H1 (cell line): ENCODE measurements at regions not wholly inside any gene's neighbourhood (a gene's known extent, or its start where the extent isn't known, plus 50 kb on each side); places are given as distances from the start of the nearest gene placed in this dataset.

Source experiments
- CTCF ChIA-PET: fragments of 300-600 bp; sonication (Branson Sonifier 250); formaldehyde crosslinking; loops from one replicate; lab custom pipeline; 2021; ENCODE audit not compliant: partially characterized antibody; lab: Charles Lee
- POLR2A ChIA-PET: fragments of 300-600 bp; sonication (Branson Sonifier 250); formaldehyde crosslinking; loops from one replicate; lab custom pipeline; 2021; ENCODE audit warnings: inconsistent platforms; ENCODE audit not compliant: partially characterized antibody; lab: Charles Lee
- DNase-seq, 2 experiments: peaks; one replicate each; pipeline versions ENCODE4 v3.0.0 to v3.0.0-alpha.2; 2010 to 2022; ENCODE audit warnings: low spot score in 2 of 2, low read depth in 1 of 2, mixed read lengths in 1 of 2
- FAIRE-seq: peaks from 2 replicates; lab custom pipeline; 2011; peaks lifted over from hg19 to GRCh38; lab: Jason Lieb, UNC
- H2AFZ ChIP-seq: 2 replicates; pipeline ENCODE4 v1.8.1; 2012; ENCODE audit warnings: low read length, inconsistent platforms
- H2AK5ac ChIP-seq: 2 replicates; pipeline ENCODE4 v1.6.1; 2013; ENCODE audit warnings: low read depth, low read length
- H2BK120ac ChIP-seq: replicated peaks from 2 replicates; pipeline ENCODE3; 2013; ENCODE audit warnings: low read depth, low read length, inconsistent platforms
- H2BK12ac ChIP-seq: 2 replicates; pipeline ENCODE4 v1.6.1; 2013; ENCODE audit warnings: low read depth, low read length
- H2BK15ac ChIP-seq: 2 replicates; pipeline ENCODE4 v1.6.1; 2013; ENCODE audit warnings: low read length
- H2BK20ac ChIP-seq: 2 replicates; pipeline ENCODE4 v1.6.1; 2013; ENCODE audit warnings: low read length
- H2BK5ac ChIP-seq: 2 replicates; pipeline ENCODE4 v1.6.1; 2013; ENCODE audit warnings: low read depth, low read length
- H3K14ac ChIP-seq: 2 replicates; pipeline ENCODE4 v1.6.1; 2013; ENCODE audit warnings: inconsistent platforms; ENCODE audit not compliant: insufficient read length
- H3K18ac ChIP-seq: 2 replicates; pipeline ENCODE4 v1.6.1; 2013; ENCODE audit warnings: low read length; ENCODE audit errors: extremely low read depth
- H3K23ac ChIP-seq: 2 replicates; pipeline ENCODE4 v1.6.1; 2013; ENCODE audit warnings: inconsistent platforms; ENCODE audit not compliant: insufficient read length
- H3K23me2 ChIP-seq: 2 replicates; pipeline ENCODE4 v1.6.1; 2013; ENCODE audit warnings: low read depth, low read length
- H3K27ac ChIP-seq: 2 replicates; pipeline ENCODE4 v1.6.1; 2011; ENCODE audit warnings: low read depth, low read length, inconsistent platforms
- H3K27me3 ChIP-seq, 4 experiments: replicated peaks in 1 of 4; 1 replicate in 1 of 4; 2 replicates in 3 of 4; pipeline versions ENCODE4 v1.6.1 to v1.8.1; 2011 to 2013; ENCODE audit warnings: low read length in 3 of 4, mild to moderate bottlenecking in 3 of 4, inconsistent platforms in 2 of 4, mixed read lengths in 2 of 4, moderate library complexity in 1 of 4; ENCODE audit not compliant: control insufficient read depth in 3 of 4, insufficient read depth in 3 of 4; ENCODE audit errors: extremely low read depth in 1 of 4
- H3K36me3 ChIP-seq, 4 experiments: 2 replicates each; pipeline versions ENCODE4 v1.6.1 to v1.8.1; 2011 to 2013; ENCODE audit warnings: mild to moderate bottlenecking in 4 of 4, low read length in 3 of 4, moderate library complexity in 2 of 4, control low read depth in 1 of 4, inconsistent platforms in 1 of 4; ENCODE audit not compliant: insufficient read depth in 4 of 4, control insufficient read depth in 2 of 4
- H3K4ac ChIP-seq: replicated peaks from 2 replicates; pipeline ENCODE3; 2013; ENCODE audit warnings: low read length, low read depth, mixed read lengths, inconsistent platforms; ENCODE audit not compliant: insufficient read length
- H3K4me1 ChIP-seq, 4 experiments: replicated peaks in 1 of 4; 1 replicate in 1 of 4; 2 replicates in 3 of 4; pipeline versions ENCODE4 v1.6.1 to v1.8.1; 2011 to 2013; ENCODE audit warnings: low read length in 3 of 4, inconsistent platforms in 2 of 4, mixed read lengths in 1 of 4; ENCODE audit not compliant: insufficient read depth in 4 of 4, control insufficient read depth in 3 of 4
- H3K4me2 ChIP-seq, 2 experiments: 2 replicates each; pipeline versions ENCODE4 v1.6.1 to v1.8.1; 2011 to 2013; ENCODE audit warnings: low read depth in 2 of 2, low read length in 2 of 2, control low read depth in 1 of 2, inconsistent platforms in 1 of 2, mild to moderate bottlenecking in 1 of 2; ENCODE audit not compliant: insufficient read depth in 1 of 2
- H3K4me3 ChIP-seq, 4 experiments: fragments of 200-600, 300-600 bp in 1 of 4; sonication (generic), shearing (Covaris generic), sonication (Bioruptor Twin) in 1 of 4; 2 replicates each; pipeline versions ENCODE4 v1.5.1 to v1.8.1; 2011 to 2016; ENCODE audit warnings: low read length in 4 of 4, low read depth in 3 of 4, control low read depth in 2 of 4, inconsistent platforms in 2 of 4, mild to moderate bottlenecking in 2 of 4, mixed read lengths in 1 of 4, moderate library complexity in 1 of 4; ENCODE audit not compliant: insufficient read depth in 2 of 4; ENCODE audit errors: extremely low read depth in 1 of 4
- H3K56ac ChIP-seq: replicated peaks from 2 replicates; pipeline ENCODE3; 2013; ENCODE audit warnings: low read depth, mild to moderate bottlenecking, mixed read lengths, low read length, inconsistent platforms; ENCODE audit not compliant: insufficient read length
- H3K79me1 ChIP-seq: 2 replicates; pipeline ENCODE4 v1.6.1; 2013; ENCODE audit warnings: low read depth, low read length, control low read depth
- H3K79me2 ChIP-seq, 2 experiments: 2 replicates each; pipeline versions ENCODE4 v1.6.1 to v1.8.1; 2012 to 2013; ENCODE audit warnings: low read length in 2 of 2, mild to moderate bottlenecking in 2 of 2, inconsistent platforms in 1 of 2; ENCODE audit not compliant: insufficient read depth in 2 of 2, control insufficient read depth in 1 of 2
- H3K9ac ChIP-seq, 4 experiments: replicated peaks in 1 of 4; 1 replicate in 1 of 4; 2 replicates in 3 of 4; pipeline versions ENCODE4 v1.6.1 to v1.8.1; 2011 to 2013; ENCODE audit warnings: low read depth in 3 of 4, low read length in 3 of 4, control low read depth in 2 of 4, mild to moderate bottlenecking in 2 of 4, moderate library complexity in 2 of 4, inconsistent platforms in 1 of 4; ENCODE audit errors: extremely low read depth in 1 of 4
- H3K9me3 ChIP-seq, 2 experiments: 2 replicates each; pipeline versions ENCODE4 v1.6.1 to v1.8.1; 2012 to 2013; ENCODE audit warnings: mild to moderate bottlenecking in 2 of 2, moderate library complexity in 2 of 2, control low read depth in 1 of 2, inconsistent platforms in 1 of 2, low read depth in 1 of 2, low read length in 1 of 2, mixed read lengths in 1 of 2; ENCODE audit not compliant: insufficient read depth in 2 of 2
- H4K20me1 ChIP-seq, 2 experiments: replicated peaks in 1 of 2; 2 replicates each; pipeline versions ENCODE3 to v1.8.1; 2011 to 2013; ENCODE audit warnings: inconsistent platforms in 2 of 2, low read length in 2 of 2, mild to moderate bottlenecking in 1 of 2; ENCODE audit not compliant: insufficient read depth in 2 of 2, control insufficient read depth in 1 of 2
- H4K5ac ChIP-seq: 2 replicates; pipeline ENCODE4 v1.6.1; 2013; ENCODE audit warnings: low read length, low read depth, mixed read lengths, inconsistent platforms; ENCODE audit not compliant: insufficient read length
- H4K8ac ChIP-seq: 2 replicates; pipeline ENCODE4 v1.8.0; 2013; ENCODE audit warnings: mild to moderate bottlenecking, moderate library complexity, low read length, inconsistent platforms; ENCODE audit not compliant: insufficient read depth; ENCODE audit errors: extremely low read depth
- H4K91ac ChIP-seq: replicated peaks from 2 replicates; pipeline ENCODE3; 2013; ENCODE audit warnings: low read length, mixed read lengths, inconsistent platforms; ENCODE audit not compliant: insufficient read length
- SIRT6 ChIP-seq: IDR thresholded peaks from one replicate; pipeline ENCODE4 v1.7.1; 2012; ENCODE audit warnings: low read length, inconsistent platforms
- WGBS, 2 experiments: shearing (Covaris generic) in 1 of 2; methylation state at CpG; one replicate each; pipeline versions ENCODE4 v1.1.6 to v1.1.7; 2013 to 2015; ENCODE audit warnings: low lambda C conversion rate in 2 of 2, mixed read lengths in 2 of 2, inconsistent platforms in 1 of 2, low coverage in 1 of 2, missing lambda C conversion rate in 1 of 2; ENCODE audit not compliant: insufficient replicate concordance in 2 of 2, insufficient coverage in 1 of 2, insufficient read length in 1 of 2; ENCODE audit errors: extremely low coverage in 1 of 2, missing lambda C conversion rate in 1 of 2; 5-methylcytosine and 5-hydroxymethylcytosine counted together
- TF ChIP-seq, protein P1 (sequence below): IDR thresholded peaks from 2 replicates; pipeline ENCODE4 v1.6.1; 2012; ENCODE audit warnings: inconsistent platforms

DNA sequence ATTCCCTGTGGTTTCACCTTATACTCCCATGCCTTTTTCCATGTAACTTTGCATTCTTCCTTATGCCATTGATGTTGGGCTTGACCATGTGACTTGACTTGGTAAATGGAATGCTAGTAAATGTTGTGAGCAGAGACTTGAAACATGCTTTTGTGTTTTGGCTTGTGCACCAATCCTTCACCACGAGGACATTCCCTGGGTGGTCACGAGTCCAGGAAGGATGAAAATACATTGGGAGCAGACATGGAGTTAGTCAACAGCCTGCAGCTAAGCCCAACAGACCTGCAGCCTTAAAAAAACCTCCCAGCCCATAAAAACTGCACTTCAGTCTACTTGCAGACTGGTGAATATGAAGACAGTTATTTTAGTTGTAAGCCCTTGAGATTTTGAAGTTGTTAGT is 116.5 kb upstream of the SPATS2L start:
- Histone ChIP-seq H3K14ac (no peak overlapping the region), H2AK5ac (no peak overlapping the region), H4K91ac (no peak overlapping the region), H3K27me3 (no peaks in the 10 kb centered on the region), H3K4me3 (no peak overlapping the region), H2BK5ac (no peak overlapping the region), H3K27ac (no peak overlapping the region), H3K23me2 (no peaks in the 10 kb centered on the region), H3K4me2 (no peak overlapping the region), H2BK12ac (no peak overlapping the region), H3K56ac (no peak overlapping the region), H3K23ac (no peak overlapping the region), H3K9ac (no peak overlapping the region), H3K4me1 (peaks cover 0 to 8% (median 4%) of the 10 kb centered on the region in 4 experiments; a peak in 2 of 7 replicates), H2BK20ac (0 out of 2 replicates have a peak overlapping the region, but pooled peaks have one; percentile 2), H4K20me1 (no peaks in the 10 kb centered on the region), H2BK15ac (no peak overlapping the region), H3K36me3 (no peaks in the 10 kb centered on the region), H3K79me1 (no peaks in the 10 kb centered on the region), H3K79me2 (no peaks in the 10 kb centered on the region), H2BK120ac (no peak overlapping the region), H3K4ac (no peak overlapping the region), H4K5ac (no peak overlapping the region), H4K8ac (no peak overlapping the region), H3K9me3 (no peaks in the 10 kb centered on the region), H3K18ac (no peak overlapping the region), H2AFZ (no peak overlapping the region)
- FAIRE-seq (no peak), DNase-seq (no peak)
- ChIA-PET CTCF (interaction anchor here (1.3 kb wide), 1 partner anchor 12 kb away, joined by 3 read pairs; no protein-coding TSS in a partner anchor), POLR2A (interaction anchor here (0.7 to 2.1 kb wide), 2 partner anchors 11 to 12 kb away, joined by 3 to 7 read pairs; no protein-coding TSS in a partner anchor)
- 88% methylated on average over 2 of the region's 2 CpGs; no CpG with 5 or more reads in 1 of the 2 experiments for WGBS, 2 experiments
- TF ChIP-seq, protein P1, sequence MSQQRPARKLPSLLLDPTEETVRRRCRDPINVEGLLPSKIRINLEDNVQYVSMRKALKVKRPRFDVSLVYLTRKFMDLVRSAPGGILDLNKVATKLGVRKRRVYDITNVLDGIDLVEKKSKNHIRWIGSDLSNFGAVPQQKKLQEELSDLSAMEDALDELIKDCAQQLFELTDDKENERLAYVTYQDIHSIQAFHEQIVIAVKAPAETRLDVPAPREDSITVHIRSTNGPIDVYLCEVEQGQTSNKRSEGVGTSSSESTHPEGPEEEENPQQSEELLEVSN: no peak
- TF ChIP-seq SIRT6: no peak
